ENCODE measurements at regions not wholly inside any gene's neighbourhood (a gene's known extent, or its start where the extent isn't known, plus 50 kb on each side); places are given as distances from the start of the nearest gene placed in this dataset.

GRCh38 chr6:74319292-74319691 lies 623.3 kb downstream of the CD109 start:
- no peak for ATAC-seq
- H3K4me3 Mint-ChIP-seq: no peak overlapping the region
- Histone ChIP-seq H3K4me3 (ENCODE audit: low read length) (no peak overlapping the region), H3K36me3 (ENCODE audit: control insufficient read depth, insufficient read depth, low read length) (no peaks in the 10 kb centered on the region), H3K4me1 (ENCODE audit: control insufficient read depth, insufficient read depth, low read length) (no peaks in the 10 kb centered on the region), H3K27ac (ENCODE audit: low read length) (no peak overlapping the region), H3K27me3 (ENCODE audit: control insufficient read depth, insufficient read depth, low read length) (no peaks in the 10 kb centered on the region), H3K9me3 (ENCODE audit: control insufficient read depth, insufficient read depth, low read length) (no peaks in the 10 kb centered on the region)
- no peak for DNase-seq
- TF ChIP-seq CTCF (IDR thresholded peaks at IDR 0.05): no peak
- H3K36me3 Mint-ChIP-seq: no peaks in the 10 kb centered on the region
- H3K27ac Mint-ChIP-seq: no peak overlapping the region
- peaks cover 10 to 16% of the 10 kb centered on the region in 2 donors for H3K9me3 Mint-ChIP-seq
- intact Hi-C loops (cut with micrococcal nuclease): no loop called here
- 64% methylated on average over 1 of the region's 2 CpGs for WGBS (ENCODE audit: insufficient coverage)
- H3K27me3 Mint-ChIP-seq (ENCODE audit: low read depth in 2 of 2): no peaks in the 10 kb centered on the region
- no peaks in the 10 kb centered on the region for H3K4me1 Mint-ChIP-seq

DNA sequence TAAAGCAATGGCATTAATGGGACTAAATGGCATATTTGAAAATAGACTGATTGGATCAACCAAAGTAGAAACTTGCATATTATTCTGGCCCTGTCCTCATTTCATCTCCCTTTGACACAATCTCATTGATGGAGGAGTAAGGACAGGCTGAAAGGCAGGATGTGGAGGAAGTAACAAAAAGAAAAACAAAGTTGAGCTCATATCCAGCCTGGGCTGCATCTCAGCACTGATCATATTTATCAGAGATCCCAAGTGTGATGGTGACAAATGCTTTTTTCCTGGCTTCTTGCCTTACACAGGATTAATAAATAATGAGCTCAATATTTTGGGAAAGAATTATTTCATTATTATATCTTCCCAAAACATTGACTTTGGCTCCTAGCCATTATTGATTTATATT lies 622.7 kb downstream of the CD109 start:
- no peak overlapping the region for H3K27ac ChIP-seq (ENCODE audit: low read length)
- no peaks in the 10 kb centered on the region for H3K27me3 ChIP-seq (ENCODE audit: control insufficient read depth, insufficient read depth, low read length)
- no peaks in the 10 kb centered on the region for H3K4me1 ChIP-seq (ENCODE audit: control insufficient read depth, insufficient read depth, low read length)
- Mint-ChIP-seq H3K27ac (no peak overlapping the region), H3K4me1 (no peaks in the 10 kb centered on the region), H3K4me3 (no peak overlapping the region), H3K36me3 (no peaks in the 10 kb centered on the region), H3K9me3 (peaks cover 10 to 16% of the 10 kb centered on the region in 2 donors), H3K27me3 (ENCODE audit: low read depth in 2 of 2) (no peaks in the 10 kb centered on the region)
- intact Hi-C loops (cut with micrococcal nuclease): no loop called here
- H3K4me3 ChIP-seq (ENCODE audit: low read length): no peak overlapping the region
- no peaks in the 10 kb centered on the region for H3K36me3 ChIP-seq (ENCODE audit: control insufficient read depth, insufficient read depth, low read length)
- ATAC-seq: no peak
- no peak for TF ChIP-seq CTCF (IDR thresholded peaks at IDR 0.05)
- DNase-seq: no peak
- no peaks in the 10 kb centered on the region for H3K9me3 ChIP-seq (ENCODE audit: control insufficient read depth, insufficient read depth, low read length)

DNA sequence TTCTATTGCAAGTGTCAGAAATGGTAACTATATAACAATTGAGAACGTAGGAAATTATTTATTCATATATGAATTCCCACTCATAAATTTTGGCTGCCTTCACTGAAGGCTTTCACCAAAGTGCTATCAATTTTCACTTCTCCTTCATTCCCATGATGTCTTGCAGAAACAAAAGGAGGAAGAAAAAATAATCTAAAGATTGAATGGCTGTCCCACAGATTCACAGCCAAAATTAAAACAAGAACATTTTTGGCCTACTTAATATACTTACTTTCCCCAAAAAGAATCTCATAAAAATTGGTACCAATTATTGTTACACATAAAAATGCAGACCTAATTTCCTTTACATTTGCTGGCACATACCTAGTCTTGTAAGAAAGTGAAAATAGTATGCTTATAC lies 616.1 kb downstream of the CD109 start:
- no peaks in the 10 kb centered on the region for H3K27me3 Mint-ChIP-seq (ENCODE audit: low read depth in 2 of 2)
- no CpG with 5 or more reads among the region's 1 CpG for WGBS (ENCODE audit: insufficient coverage)
- H3K36me3 ChIP-seq (ENCODE audit: control insufficient read depth, insufficient read depth, low read length): no peaks in the 10 kb centered on the region
- H3K27ac Mint-ChIP-seq: no peak overlapping the region
- no peak overlapping the region for H3K4me3 Mint-ChIP-seq
- H3K27ac ChIP-seq (ENCODE audit: low read length): no peak overlapping the region
- H3K36me3 Mint-ChIP-seq: peaks cover 9% of the 10 kb centered on the region
- H3K4me1 Mint-ChIP-seq: no peaks in the 10 kb centered on the region
- H3K9me3 Mint-ChIP-seq: peaks cover 12 to 16% of the 10 kb centered on the region in 2 donors
- DNase-seq: no peak
- H3K4me3 ChIP-seq (ENCODE audit: low read length): no peak overlapping the region
- no peak for TF ChIP-seq CTCF (IDR thresholded peaks at IDR 0.05)
- intact Hi-C loops (cut with micrococcal nuclease): no loop called here
- no peaks in the 10 kb centered on the region for H3K9me3 ChIP-seq (ENCODE audit: control insufficient read depth, insufficient read depth, low read length)
- no peaks in the 10 kb centered on the region for H3K27me3 ChIP-seq (ENCODE audit: control insufficient read depth, insufficient read depth, low read length)
- no peaks in the 10 kb centered on the region for H3K4me1 ChIP-seq (ENCODE audit: control insufficient read depth, insufficient read depth, low read length)
- ATAC-seq: no peak

DNA sequence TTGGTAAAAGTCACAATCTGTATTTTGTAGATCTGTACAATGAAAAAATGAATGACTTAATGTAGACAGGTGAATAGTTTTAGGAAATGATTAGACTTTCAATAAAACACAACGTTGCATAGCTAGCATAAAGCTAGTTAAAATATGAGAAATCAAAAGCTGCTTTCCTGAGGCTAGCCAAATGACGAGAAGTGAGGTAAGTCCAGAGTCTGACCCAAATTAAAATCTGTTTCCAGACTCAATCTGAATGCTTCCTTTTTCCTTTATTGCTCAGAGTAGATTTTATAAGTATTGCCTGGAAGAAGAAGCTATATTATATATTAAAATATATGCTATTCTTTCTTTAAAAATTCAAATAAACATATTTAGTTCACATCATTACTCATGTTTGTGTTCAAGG lies 615.4 kb downstream of the CD109 start:
- Histone ChIP-seq H3K36me3 (ENCODE audit: control insufficient read depth, insufficient read depth, low read length) (no peaks in the 10 kb centered on the region), H3K27me3 (ENCODE audit: control insufficient read depth, insufficient read depth, low read length) (no peaks in the 10 kb centered on the region), H3K9me3 (ENCODE audit: control insufficient read depth, insufficient read depth, low read length) (no peaks in the 10 kb centered on the region), H3K4me3 (ENCODE audit: low read length) (no peak overlapping the region), H3K27ac (ENCODE audit: low read length) (no peak overlapping the region), H3K4me1 (ENCODE audit: control insufficient read depth, insufficient read depth, low read length) (no peaks in the 10 kb centered on the region)
- intact Hi-C loops (cut with micrococcal nuclease): no loop called here
- no peak overlapping the region for H3K27ac Mint-ChIP-seq
- H3K4me1 Mint-ChIP-seq: no peaks in the 10 kb centered on the region
- ATAC-seq (no peak), DNase-seq (no peak)
- peaks cover 9% of the 10 kb centered on the region for H3K36me3 Mint-ChIP-seq
- no peak overlapping the region for H3K4me3 Mint-ChIP-seq
- no peak for TF ChIP-seq CTCF (IDR thresholded peaks at IDR 0.05)
- H3K9me3 Mint-ChIP-seq: peaks cover 9 to 12% of the 10 kb centered on the region in 2 donors
- 100% methylated on average over 2 of the region's 2 CpGs for WGBS (ENCODE audit: insufficient coverage)
- no peaks in the 10 kb centered on the region for H3K27me3 Mint-ChIP-seq (ENCODE audit: low read depth in 2 of 2)
